AG04449 (cell line): ENCODE measurements at regions not wholly inside any gene's neighbourhood (a gene's known extent, or its start where the extent isn't known, plus 50 kb on each side); places are given as distances from the start of the nearest gene placed in this dataset.
"Not testable (repeated sequence)": the region's sequence is repeated elsewhere in the genome, so short reads cannot be mapped to it uniquely, and the experiment has no call there.

Experiments
- CTCF ChIA-PET: fragments of 350-600 bp; formaldehyde crosslinking; extraction: SDS; loops from one replicate; lab custom pipeline; 2021; ENCODE audit warnings: antibody characterized with exemption; lab: Yijun Ruan, JAX
- POLR2A ChIA-PET: fragments of 400-600, 350-600 bp; formaldehyde crosslinking; extraction: SDS; loops from one replicate; lab custom pipeline; 2020; ENCODE audit warnings: antibody characterized with exemption, inconsistent platforms; lab: Yijun Ruan, JAX
- DNase-seq: peaks from one replicate; pipeline ENCODE4 v3.0.0-alpha.2; 2010; ENCODE audit warnings: low read depth, low spot score
- H3K4me3 ChIP-seq: 2 replicates; pipeline ENCODE4 v1.5.1; 2011; ENCODE audit warnings: low read depth, mild to moderate bottlenecking, control low read depth, low read length
- TF ChIP-seq, protein P1 (sequence below): IDR thresholded peaks from one replicate; pipeline ENCODE4 v1.5.1; 2011; ENCODE audit warnings: mild to moderate bottlenecking, moderate library complexity, low read length, control low read depth, inconsistent platforms; ENCODE audit not compliant: insufficient read depth; ENCODE audit errors: missing control alignments

DNA sequence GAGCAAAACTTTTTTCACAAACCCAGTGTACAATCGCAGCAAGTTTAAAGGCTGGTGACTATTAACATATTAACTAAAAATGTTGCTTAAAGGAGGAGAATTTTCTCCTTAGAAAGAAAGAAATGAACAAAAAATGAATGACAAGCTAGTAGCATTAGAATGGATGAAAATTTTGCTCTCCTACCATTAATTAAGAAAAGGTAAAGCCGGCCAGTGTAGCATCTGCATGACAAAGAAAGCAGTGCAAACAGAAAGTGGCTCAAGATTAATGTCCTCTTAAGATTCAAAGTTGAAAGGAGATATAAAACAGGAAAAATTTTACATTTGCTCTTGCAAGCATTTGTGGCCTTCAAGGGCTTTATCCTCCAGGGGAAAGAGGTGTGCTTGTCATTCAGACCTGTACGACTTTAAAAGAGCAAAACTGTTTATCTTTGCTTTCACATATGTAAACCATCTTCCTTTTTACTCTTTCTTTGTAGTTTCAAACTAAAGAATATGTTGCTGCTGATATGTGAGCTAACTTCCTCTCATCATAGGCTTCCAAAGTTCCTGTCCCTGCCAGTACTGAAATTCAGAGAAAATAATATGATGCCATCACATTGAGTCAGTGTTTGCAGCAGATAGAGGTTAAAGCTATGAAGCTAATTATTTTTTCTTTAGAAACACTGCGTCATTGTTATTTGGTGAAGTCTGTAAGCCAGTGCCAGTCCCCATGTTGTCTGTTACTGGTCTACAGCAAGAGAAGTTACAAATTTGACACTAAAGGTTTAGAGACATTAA, 439.1 kb upstream of the GRM7 start:
- POLR2A ChIA-PET = no interaction called here
- H3K4me3 ChIP-seq = no peak overlapping the region
- TF ChIP-seq, protein P1, sequence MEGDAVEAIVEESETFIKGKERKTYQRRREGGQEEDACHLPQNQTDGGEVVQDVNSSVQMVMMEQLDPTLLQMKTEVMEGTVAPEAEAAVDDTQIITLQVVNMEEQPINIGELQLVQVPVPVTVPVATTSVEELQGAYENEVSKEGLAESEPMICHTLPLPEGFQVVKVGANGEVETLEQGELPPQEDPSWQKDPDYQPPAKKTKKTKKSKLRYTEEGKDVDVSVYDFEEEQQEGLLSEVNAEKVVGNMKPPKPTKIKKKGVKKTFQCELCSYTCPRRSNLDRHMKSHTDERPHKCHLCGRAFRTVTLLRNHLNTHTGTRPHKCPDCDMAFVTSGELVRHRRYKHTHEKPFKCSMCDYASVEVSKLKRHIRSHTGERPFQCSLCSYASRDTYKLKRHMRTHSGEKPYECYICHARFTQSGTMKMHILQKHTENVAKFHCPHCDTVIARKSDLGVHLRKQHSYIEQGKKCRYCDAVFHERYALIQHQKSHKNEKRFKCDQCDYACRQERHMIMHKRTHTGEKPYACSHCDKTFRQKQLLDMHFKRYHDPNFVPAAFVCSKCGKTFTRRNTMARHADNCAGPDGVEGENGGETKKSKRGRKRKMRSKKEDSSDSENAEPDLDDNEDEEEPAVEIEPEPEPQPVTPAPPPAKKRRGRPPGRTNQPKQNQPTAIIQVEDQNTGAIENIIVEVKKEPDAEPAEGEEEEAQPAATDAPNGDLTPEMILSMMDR = no peak
- CTCF ChIA-PET = no interaction called here
- no peak for DNase-seq

GRCh38 chr3:6425289-6425820, 435.6 kb upstream of the GRM7 start:
- TF ChIP-seq, protein P1 = no peak
- no peak overlapping the region for H3K4me3 ChIP-seq
- POLR2A ChIA-PET = no interaction called here
- DNase-seq = no peak
- CTCF ChIA-PET = no interaction called here

- CTCF ChIA-PET, DNase-seq, POLR2A ChIA-PET, H3K4me3 ChIP-seq: not testable (repeated sequence)
Measured at GRCh38 chr3:6428276-6428675, 432.6 kb upstream of the GRM7 start.

- H3K4me3 ChIP-seq = no peak overlapping the region
- ChIA-PET CTCF (no interaction called here), POLR2A (no interaction called here)
- DNase-seq = no peak
- TF ChIP-seq, protein P1 = no peak
Measured at GRCh38 chr3:6435951-6436350, 425.0 kb upstream of the GRM7 start.

DNA sequence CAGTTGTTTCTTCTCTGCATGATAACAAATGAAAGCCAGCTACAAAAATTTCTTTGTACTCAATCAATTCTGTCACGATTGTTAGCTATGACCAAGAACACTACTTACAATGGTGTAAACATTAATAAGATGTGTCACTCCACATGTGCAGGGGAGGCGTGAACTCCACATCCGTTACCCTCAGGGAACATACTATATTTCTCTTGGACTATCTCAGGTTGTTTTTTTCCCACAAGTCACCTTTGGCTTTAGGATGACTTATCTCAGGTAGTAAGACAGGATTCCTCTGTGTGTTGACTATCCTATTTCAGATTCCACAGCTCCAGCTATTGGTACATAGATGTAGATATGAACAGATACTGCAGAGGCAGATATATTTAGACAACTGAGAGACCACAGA, 423.3 kb upstream of the GRM7 start:
- no peak for DNase-seq
- no peak overlapping the region for H3K4me3 ChIP-seq
- POLR2A ChIA-PET = no interaction called here
- CTCF ChIA-PET = no interaction called here
- TF ChIP-seq, protein P1 = no peak

- TF ChIP-seq, protein P1 = no peak
- DNase-seq = no peak
- no peak overlapping the region for H3K4me3 ChIP-seq
- CTCF ChIA-PET = no interaction called here
- POLR2A ChIA-PET = no interaction called here
Measured at GRCh38 chr3:6438031-6438430, 422.9 kb upstream of the GRM7 start.

DNA sequence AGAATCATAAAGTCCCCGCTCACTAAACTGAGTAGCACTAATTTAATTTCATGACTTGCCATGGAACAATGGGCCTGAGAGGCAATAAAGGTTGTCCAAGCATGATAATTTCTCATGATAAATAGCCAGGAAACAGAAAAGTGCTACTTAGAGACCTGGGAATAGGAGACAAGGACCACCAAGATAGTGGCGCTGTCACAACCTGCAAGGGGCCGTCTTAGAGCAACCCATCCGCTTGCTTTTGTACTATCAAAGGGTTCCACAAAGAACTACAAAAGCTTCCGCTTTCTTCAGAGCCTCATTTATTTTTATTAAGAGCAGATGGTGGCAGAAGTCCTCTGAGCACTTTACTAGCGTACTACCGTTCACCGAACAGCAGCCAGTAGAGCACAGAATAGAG, 421.7 kb upstream of the GRM7 start:
- CTCF ChIA-PET = no interaction called here
- POLR2A ChIA-PET = no interaction called here
- no peak overlapping the region for H3K4me3 ChIP-seq
- TF ChIP-seq, protein P1 = no peak
- DNase-seq = no peak
